ENCODE measurements at regions not wholly inside any gene's neighbourhood (a gene's known extent, or its start where the extent isn't known, plus 50 kb on each side); places are given as distances from the start of the nearest gene placed in this dataset.

- no peak for DNase-seq (ENCODE audit: low spot score)
Measured at GRCh38 chr3:34783876-34784275, 855.4 kb upstream of the ARPP21 start.

GRCh38 chr3:34793057-34793456 is 846.3 kb upstream of the ARPP21 start:
- DNase-seq (ENCODE audit: low spot score) = no peak

GRCh38 chr3:34807611-34808010 is 831.7 kb upstream of the ARPP21 start:
- no peak for DNase-seq (ENCODE audit: low spot score)

- DNase-seq (ENCODE audit: low spot score) = no peak
Measured at GRCh38 chr3:34808287-34808686, 831.0 kb upstream of the ARPP21 start.

GRCh38 chr3:34828847-34829246 is 810.5 kb upstream of the ARPP21 start:
- no peak for DNase-seq (ENCODE audit: low spot score)

- no peak for DNase-seq (ENCODE audit: low spot score)
Measured at GRCh38 chr3:34832865-34833508, 806.3 kb upstream of the ARPP21 start.

- DNase-seq (ENCODE audit: low spot score) = no peak
Measured at GRCh38 chr3:34837848-34838741, 801.2 kb upstream of the ARPP21 start.

- no peak for DNase-seq (ENCODE audit: low spot score)
Measured at GRCh38 chr3:34842706-34843480, 796.4 kb upstream of the ARPP21 start.

- no peak for DNase-seq (ENCODE audit: low spot score)
Measured at GRCh38 chr3:34844323-34844620, 795.1 kb upstream of the ARPP21 start.

- DNase-seq (ENCODE audit: low spot score) = no peak
Measured at GRCh38 chr3:34851137-34851536, 788.2 kb upstream of the ARPP21 start.

- DNase-seq (ENCODE audit: low spot score) = no peak
Measured at GRCh38 chr3:34852844-34853439, 786.4 kb upstream of the ARPP21 start.

- no peak for DNase-seq (ENCODE audit: low spot score)
Measured at GRCh38 chr3:34856081-34856947, 783.0 kb upstream of the ARPP21 start.

GRCh38 chr3:34858067-34858660 is 781.2 kb upstream of the ARPP21 start:
- DNase-seq (ENCODE audit: low spot score) = no peak

GRCh38 chr3:34859746-34860145 is 779.6 kb upstream of the ARPP21 start:
- DNase-seq (ENCODE audit: low spot score) = no peak

GRCh38 chr3:34862456-34862855 is 776.9 kb upstream of the ARPP21 start:
- DNase-seq (ENCODE audit: low spot score) = no peak

GRCh38 chr3:34863485-34863884 is 775.8 kb upstream of the ARPP21 start:
- no peak for DNase-seq (ENCODE audit: low spot score)

GRCh38 chr3:34864011-34864410 is 775.3 kb upstream of the ARPP21 start:
- DNase-seq (ENCODE audit: low spot score) = no peak

GRCh38 chr3:34865346-34865745 is 774.0 kb upstream of the ARPP21 start:
- no peak for DNase-seq (ENCODE audit: low spot score)

- no peak for DNase-seq (ENCODE audit: low spot score)
Measured at GRCh38 chr3:34868935-34869334, 770.4 kb upstream of the ARPP21 start.

- DNase-seq (ENCODE audit: low spot score) = no peak
Measured at GRCh38 chr3:34869696-34870095, 769.6 kb upstream of the ARPP21 start.

GRCh38 chr3:34872406-34872805 is 766.9 kb upstream of the ARPP21 start:
- no peak for DNase-seq (ENCODE audit: low spot score)

Measured in hepatic stellate cell (primary cell).